ENCODE measurements at regions not wholly inside any gene's neighbourhood (a gene's known extent, or its start where the extent isn't known, plus 50 kb on each side); places are given as distances from the start of the nearest gene placed in this dataset.

DNA sequence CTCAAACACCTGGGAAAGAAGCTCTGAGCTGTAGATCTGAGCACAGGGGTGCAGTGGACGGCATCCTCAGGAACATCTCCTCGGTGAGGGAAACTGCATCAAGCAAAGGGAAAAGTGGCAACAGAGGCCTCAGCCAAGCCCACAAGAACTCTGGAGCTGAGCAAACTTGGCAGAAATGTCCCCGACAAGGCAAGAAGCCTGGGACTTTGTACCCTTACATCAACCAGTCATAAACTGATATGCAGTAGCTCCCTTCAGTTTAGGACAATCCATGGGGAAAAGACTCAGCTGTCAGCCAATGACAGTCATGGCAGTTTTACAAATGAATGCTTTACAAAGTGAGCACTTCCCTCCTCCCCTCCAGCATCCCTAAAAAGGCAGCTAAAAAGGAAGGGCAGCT lies 210.0 kb upstream of the DYNLRB2 start:
- Histone ChIP-seq H3K9me3 (replicated peaks in 1 of 3) (no peaks in the 10 kb centered on the region), H3K27me3 (no peaks in the 10 kb centered on the region), H3K4me3 (no peak overlapping the region), H3K4me1 (replicated peaks in 1 of 2) (no peaks in the 10 kb centered on the region), H3K27ac (no peak overlapping the region), H3K36me3 (replicated peaks in 1 of 2) (no peaks in the 10 kb centered on the region)
- TF ChIP-seq POLR2A (IDR thresholded peaks at IDR 0.05): no peak
- DNase-seq: no peak
- intact Hi-C loops (cut with DNase I): no loop called here
- 78 to 92% (median 89%) methylated on average over 3 of the region's 3 CpGs for WGBS, 4 donors

DNA sequence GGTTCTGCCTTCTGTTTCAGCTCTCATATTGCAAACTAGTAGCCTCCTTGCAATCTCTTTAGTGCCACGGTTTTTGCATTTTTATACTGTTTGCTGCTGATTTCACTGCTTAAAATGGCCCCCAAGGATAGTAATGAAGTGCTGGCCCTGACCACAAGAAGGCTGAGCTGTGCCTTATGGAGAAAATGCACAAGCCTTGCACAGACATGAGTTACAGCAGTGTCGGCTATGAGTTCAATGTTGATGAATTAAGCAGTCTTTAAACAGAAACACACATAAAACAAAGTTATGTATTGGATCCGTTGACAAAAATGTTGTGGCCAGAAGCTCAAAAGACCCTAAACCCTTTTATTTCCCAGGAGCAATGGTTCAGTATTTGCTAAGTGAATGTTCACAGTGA lies 210.6 kb upstream of the DYNLRB2 start:
- Histone ChIP-seq H3K9me3 (replicated peaks in 1 of 3) (no peaks in the 10 kb centered on the region), H3K27me3 (no peaks in the 10 kb centered on the region), H3K27ac (no peak overlapping the region), H3K36me3 (replicated peaks in 1 of 2) (no peaks in the 10 kb centered on the region), H3K4me3 (no peak overlapping the region), H3K4me1 (replicated peaks in 1 of 2) (no peaks in the 10 kb centered on the region)
- intact Hi-C loops (cut with DNase I): no loop called here
- TF ChIP-seq, protein P1, sequence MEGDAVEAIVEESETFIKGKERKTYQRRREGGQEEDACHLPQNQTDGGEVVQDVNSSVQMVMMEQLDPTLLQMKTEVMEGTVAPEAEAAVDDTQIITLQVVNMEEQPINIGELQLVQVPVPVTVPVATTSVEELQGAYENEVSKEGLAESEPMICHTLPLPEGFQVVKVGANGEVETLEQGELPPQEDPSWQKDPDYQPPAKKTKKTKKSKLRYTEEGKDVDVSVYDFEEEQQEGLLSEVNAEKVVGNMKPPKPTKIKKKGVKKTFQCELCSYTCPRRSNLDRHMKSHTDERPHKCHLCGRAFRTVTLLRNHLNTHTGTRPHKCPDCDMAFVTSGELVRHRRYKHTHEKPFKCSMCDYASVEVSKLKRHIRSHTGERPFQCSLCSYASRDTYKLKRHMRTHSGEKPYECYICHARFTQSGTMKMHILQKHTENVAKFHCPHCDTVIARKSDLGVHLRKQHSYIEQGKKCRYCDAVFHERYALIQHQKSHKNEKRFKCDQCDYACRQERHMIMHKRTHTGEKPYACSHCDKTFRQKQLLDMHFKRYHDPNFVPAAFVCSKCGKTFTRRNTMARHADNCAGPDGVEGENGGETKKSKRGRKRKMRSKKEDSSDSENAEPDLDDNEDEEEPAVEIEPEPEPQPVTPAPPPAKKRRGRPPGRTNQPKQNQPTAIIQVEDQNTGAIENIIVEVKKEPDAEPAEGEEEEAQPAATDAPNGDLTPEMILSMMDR (IDR thresholded peaks at IDR 0.05): no peak
- no peak for TF ChIP-seq POLR2A (IDR thresholded peaks at IDR 0.05)
- 65 to 89% (median 73%) methylated on average over 3 of the region's 3 CpGs for WGBS, 4 donors
- DNase-seq: no peak

DNA sequence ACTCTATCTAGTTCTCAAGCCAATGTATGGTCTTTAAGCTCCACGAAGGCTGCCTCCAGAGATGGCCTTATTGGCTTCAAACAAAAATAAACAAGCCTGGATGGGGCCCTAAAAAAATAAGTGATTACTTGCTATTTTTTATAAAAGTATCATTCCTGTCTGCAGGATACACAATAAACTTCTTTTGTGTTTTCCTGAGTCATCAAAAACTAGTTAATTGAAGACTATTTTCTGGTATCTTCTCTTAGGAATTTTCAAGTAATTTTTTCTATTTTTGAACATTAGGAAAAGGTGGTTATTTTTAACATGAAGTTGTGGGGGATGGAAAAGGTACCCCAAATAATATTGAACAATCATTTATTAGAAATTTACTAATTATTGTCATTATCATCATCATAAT lies 213.1 kb upstream of the DYNLRB2 start:
- intact Hi-C loops (cut with DNase I): no loop called here
- DNase-seq: no peak
- no peak overlapping the region for H3K4me3 ChIP-seq
- TF ChIP-seq, protein P1 (IDR thresholded peaks at IDR 0.05): no peak
- no peak for TF ChIP-seq POLR2A (IDR thresholded peaks at IDR 0.05)
- H3K4me1 ChIP-seq (replicated peaks in 1 of 2): no peaks in the 10 kb centered on the region
- WGBS, 4 donors: 38 to 56% (median 47%) methylated on average over 1 of the region's 1 CpG
- no peak overlapping the region for H3K27ac ChIP-seq
- no peaks in the 10 kb centered on the region for H3K9me3 ChIP-seq (replicated peaks in 1 of 3)
- no peaks in the 10 kb centered on the region for H3K27me3 ChIP-seq
- no peaks in the 10 kb centered on the region for H3K36me3 ChIP-seq (replicated peaks in 1 of 2)

DNA sequence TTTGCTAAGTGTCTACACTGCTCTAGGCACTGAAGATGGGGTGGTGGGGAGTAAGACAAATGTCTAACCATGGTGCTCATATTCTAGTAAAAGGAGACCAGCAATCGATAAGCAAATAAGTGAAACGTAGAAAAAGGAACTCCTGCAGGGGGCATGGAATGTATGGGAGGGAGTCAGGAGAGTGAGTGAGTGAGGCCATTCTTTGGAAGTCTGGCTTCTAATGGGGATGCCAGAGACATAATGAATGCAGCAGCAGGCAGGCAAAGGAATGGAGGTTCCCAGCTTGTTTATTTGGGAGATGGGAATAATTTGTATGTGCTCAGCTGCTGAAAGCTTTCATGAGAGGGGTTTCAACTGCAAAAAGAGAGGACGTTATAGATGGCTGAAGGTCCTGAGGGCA lies 216.4 kb upstream of the DYNLRB2 start:
- no peak for DNase-seq
- Histone ChIP-seq H3K27ac (no peak overlapping the region), H3K4me1 (replicated peaks in 1 of 2) (no peaks in the 10 kb centered on the region), H3K36me3 (replicated peaks in 1 of 2) (no peaks in the 10 kb centered on the region), H3K9me3 (replicated peaks in 1 of 3) (no peaks in the 10 kb centered on the region), H3K4me3 (no peak overlapping the region), H3K27me3 (no peaks in the 10 kb centered on the region)
- intact Hi-C loops (cut with DNase I): no loop called here
- no peak for TF ChIP-seq POLR2A (IDR thresholded peaks at IDR 0.05)
- TF ChIP-seq, protein P1 (IDR thresholded peaks at IDR 0.05): no peak
- WGBS, 4 donors: 52 to 62% (median 58%) methylated on average over 3 of the region's 3 CpGs

DNA sequence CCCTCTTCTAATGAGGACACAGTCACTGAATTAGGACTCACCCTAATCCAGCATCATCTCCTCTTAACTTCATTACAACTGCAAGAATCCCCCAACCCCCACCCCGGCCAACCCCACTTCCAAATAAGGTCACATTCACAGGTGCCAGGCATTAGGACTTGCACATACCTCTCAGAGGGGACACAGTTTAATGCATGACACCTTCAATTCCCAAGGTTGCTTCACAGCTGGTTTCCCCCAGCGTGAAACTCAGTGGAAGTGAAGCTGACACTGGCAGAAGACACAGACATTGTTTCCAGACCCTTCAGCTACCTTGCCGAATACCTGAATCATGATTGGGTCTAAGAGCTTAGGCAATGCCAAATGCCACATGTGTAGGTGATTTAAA lies 217.0 kb upstream of the DYNLRB2 start:
- WGBS, 4 donors: 69 to 83% (median 79%) methylated on average over 3 of the region's 3 CpGs
- intact Hi-C loops (cut with DNase I): no loop called here
- Histone ChIP-seq H3K4me1 (replicated peaks in 1 of 2) (no peaks in the 10 kb centered on the region), H3K4me3 (no peak overlapping the region), H3K9me3 (replicated peaks in 1 of 3) (no peaks in the 10 kb centered on the region), H3K36me3 (replicated peaks in 1 of 2) (no peaks in the 10 kb centered on the region), H3K27me3 (no peaks in the 10 kb centered on the region), H3K27ac (no peak overlapping the region)
- no peak for TF ChIP-seq POLR2A (IDR thresholded peaks at IDR 0.05)
- TF ChIP-seq, protein P1 (IDR thresholded peaks at IDR 0.05): no peak
- no peak for DNase-seq
